ENCODE measurements at regions not wholly inside any gene's neighbourhood (a gene's known extent, or its start where the extent isn't known, plus 50 kb on each side); places are given as distances from the start of the nearest gene placed in this dataset.
"Not testable (repeated sequence)": the region's sequence is repeated elsewhere in the genome, so short reads cannot be mapped to it uniquely, and the experiment has no call there.

DNA sequence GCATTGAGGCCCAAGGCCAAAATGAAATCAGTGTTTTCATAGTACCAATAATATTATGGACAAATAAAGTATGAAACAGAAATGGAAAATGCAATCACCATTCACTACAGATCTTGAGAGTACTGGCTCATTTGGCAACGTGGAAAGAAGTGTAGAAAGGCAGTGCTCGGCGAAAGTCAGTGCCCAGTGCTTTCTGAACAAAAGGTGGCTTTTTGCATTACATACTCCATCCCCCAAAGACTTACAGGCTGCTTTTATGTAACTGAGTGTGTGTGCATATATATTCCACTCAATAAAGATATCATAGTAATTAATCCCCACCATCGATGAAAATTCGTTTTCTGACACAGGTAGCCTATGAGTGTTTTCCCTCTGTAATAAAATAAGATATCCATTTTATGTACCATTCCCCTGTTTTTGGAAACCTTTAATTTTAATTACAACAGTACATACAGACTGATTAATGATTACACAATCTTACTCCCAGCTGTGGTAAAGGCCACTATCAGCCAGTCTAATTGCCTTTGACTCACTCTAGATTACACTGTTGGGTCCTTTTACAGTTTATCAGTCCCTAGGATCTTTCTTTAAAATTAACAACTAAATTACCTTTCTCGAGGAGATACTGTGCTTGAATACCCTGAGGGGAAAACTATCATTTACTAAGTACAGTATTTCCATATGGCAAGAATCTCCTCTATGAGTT, 65.9 kb downstream of the MAD2L1 start:
- Histone ChIP-seq H3K36me3 (no peaks in the 10 kb centered on the region), H3K4me1 (no peaks in the 10 kb centered on the region), H3K27ac (replicated peaks) (no peak overlapping the region), H3K4me3 (no peak overlapping the region), H3K9me3 (replicated peaks) (no peaks in the 10 kb centered on the region), H3K27me3 (ENCODE audit: low read depth) (no peaks in the 10 kb centered on the region)
- DNase-seq = no peak
- TF ChIP-seq, protein P1, sequence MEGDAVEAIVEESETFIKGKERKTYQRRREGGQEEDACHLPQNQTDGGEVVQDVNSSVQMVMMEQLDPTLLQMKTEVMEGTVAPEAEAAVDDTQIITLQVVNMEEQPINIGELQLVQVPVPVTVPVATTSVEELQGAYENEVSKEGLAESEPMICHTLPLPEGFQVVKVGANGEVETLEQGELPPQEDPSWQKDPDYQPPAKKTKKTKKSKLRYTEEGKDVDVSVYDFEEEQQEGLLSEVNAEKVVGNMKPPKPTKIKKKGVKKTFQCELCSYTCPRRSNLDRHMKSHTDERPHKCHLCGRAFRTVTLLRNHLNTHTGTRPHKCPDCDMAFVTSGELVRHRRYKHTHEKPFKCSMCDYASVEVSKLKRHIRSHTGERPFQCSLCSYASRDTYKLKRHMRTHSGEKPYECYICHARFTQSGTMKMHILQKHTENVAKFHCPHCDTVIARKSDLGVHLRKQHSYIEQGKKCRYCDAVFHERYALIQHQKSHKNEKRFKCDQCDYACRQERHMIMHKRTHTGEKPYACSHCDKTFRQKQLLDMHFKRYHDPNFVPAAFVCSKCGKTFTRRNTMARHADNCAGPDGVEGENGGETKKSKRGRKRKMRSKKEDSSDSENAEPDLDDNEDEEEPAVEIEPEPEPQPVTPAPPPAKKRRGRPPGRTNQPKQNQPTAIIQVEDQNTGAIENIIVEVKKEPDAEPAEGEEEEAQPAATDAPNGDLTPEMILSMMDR (IDR thresholded peaks at IDR 0.05; ENCODE audit: borderline replicate concordance) = no peak
- intact Hi-C loops (cut with micrococcal nuclease) = no loop called here

DNA sequence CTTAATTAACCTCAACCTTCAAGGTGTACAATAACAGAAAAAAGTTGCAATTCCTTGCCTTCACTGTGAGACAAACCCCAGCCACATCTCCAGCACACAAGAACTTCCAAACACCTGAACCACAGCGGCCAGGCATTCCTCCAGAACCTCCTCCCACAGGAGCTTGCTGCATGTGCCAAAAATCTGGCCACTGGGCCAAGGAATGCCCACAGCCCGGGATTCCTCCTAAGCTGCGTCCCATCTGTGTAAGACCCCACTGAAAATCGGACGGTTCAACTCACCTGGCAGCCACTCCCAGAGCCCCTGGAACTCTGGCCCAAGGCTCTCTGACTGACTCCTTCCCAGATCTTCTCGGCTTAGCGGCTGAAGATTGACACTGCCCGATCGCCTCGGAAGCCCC, 70.6 kb downstream of the MAD2L1 start:
- H3K36me3 ChIP-seq; H3K9me3 ChIP-seq (replicated peaks); DNase-seq; H3K27ac ChIP-seq (replicated peaks); intact Hi-C loops (cut with micrococcal nuclease); H3K4me1 ChIP-seq; H3K4me3 ChIP-seq; H3K27me3 ChIP-seq (ENCODE audit: low read depth): not testable (repeated sequence)

DNA sequence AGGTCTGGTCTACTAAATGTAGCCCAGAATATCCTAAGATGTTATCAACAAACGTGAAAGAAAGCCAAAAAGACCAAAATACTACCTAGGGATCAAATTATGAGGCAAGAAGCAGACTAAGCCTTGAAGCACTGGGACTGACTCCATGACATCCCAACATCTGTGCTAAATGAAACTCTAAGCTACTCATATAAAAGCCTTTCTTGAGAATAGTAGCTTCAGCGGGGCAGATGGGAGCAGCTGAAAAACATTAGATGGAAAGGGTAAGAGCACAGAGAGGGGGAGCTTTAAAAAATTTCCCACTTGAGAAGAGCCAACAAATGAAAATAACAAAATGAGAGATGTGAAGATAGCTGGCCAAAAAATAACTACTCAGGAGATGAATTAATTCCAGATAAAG, 81.7 kb downstream of the MAD2L1 start:
- DNase-seq = no peak
- intact Hi-C loops (cut with micrococcal nuclease) = no loop called here
- no peaks in the 10 kb centered on the region for H3K36me3 ChIP-seq
- H3K9me3 ChIP-seq (replicated peaks) = no peaks in the 10 kb centered on the region
- no peak overlapping the region for H3K27ac ChIP-seq (replicated peaks)
- no peaks in the 10 kb centered on the region for H3K4me1 ChIP-seq
- H3K4me3 ChIP-seq = no peak overlapping the region
- no peaks in the 10 kb centered on the region for H3K27me3 ChIP-seq (ENCODE audit: low read depth)
- TF ChIP-seq, protein P1 (IDR thresholded peaks at IDR 0.05; ENCODE audit: borderline replicate concordance) = no peak

DNA sequence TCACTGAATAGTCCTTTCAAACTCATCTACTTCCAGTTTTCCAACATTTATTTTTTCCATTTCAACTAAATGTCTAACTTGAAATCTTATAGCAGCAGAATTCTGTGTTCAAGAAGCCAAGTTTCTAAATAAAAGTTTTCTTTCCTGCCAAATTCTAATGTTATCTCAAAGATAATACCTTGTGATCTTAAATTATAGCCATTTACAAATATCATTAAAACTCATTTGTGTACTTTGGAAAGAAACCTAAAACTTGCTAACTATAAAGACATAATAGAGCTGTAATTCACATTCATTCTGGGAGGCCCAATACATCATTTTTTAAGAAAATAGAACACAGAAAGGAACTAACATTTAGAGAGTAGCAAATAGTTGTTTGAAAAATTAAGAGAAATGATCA, 83.9 kb downstream of the MAD2L1 start:
- Histone ChIP-seq H3K4me3 (no peak overlapping the region), H3K27ac (replicated peaks) (no peak overlapping the region)

DNA sequence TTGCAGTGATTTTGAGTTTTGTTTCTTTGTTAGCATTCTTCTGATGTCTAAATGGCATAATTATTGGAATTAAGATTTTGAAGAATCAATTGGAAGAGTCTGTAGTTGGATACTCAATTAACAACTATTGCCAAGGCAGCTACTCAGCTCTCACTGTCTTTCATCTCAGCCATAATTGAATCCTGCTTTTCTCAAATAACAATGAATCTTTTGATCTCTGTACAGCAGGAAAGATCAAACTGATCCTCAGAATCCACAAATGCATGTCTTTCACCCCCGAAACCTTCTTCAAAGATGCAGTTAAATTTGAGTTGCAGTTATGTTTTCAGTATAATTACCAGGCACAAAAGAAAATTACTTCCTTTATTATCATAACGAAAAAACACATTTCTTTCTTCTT, 86.2 kb downstream of the MAD2L1 start:
- TF ChIP-seq, protein P1 (IDR thresholded peaks at IDR 0.05; ENCODE audit: borderline replicate concordance) = no peak
- no peaks in the 10 kb centered on the region for H3K27me3 ChIP-seq (ENCODE audit: low read depth)
- no peaks in the 10 kb centered on the region for H3K9me3 ChIP-seq (replicated peaks)
- no peaks in the 10 kb centered on the region for H3K36me3 ChIP-seq
- no peak for DNase-seq
- intact Hi-C loops (cut with micrococcal nuclease) = no loop called here
- no peak overlapping the region for H3K4me3 ChIP-seq
- H3K4me1 ChIP-seq = no peaks in the 10 kb centered on the region
- H3K27ac ChIP-seq (replicated peaks) = no peak overlapping the region

More for the DNA sequence above, 83.9 kb downstream of the MAD2L1 start:
- H3K27me3 ChIP-seq (ENCODE audit: low read depth) = no peaks in the 10 kb centered on the region
- intact Hi-C loops (cut with micrococcal nuclease) = no loop called here
- no peaks in the 10 kb centered on the region for H3K4me1 ChIP-seq
- no peaks in the 10 kb centered on the region for H3K9me3 ChIP-seq (replicated peaks)
- TF ChIP-seq, protein P1 (IDR thresholded peaks at IDR 0.05; ENCODE audit: borderline replicate concordance) = no peak
- no peaks in the 10 kb centered on the region for H3K36me3 ChIP-seq
- no peak for DNase-seq

DNA sequence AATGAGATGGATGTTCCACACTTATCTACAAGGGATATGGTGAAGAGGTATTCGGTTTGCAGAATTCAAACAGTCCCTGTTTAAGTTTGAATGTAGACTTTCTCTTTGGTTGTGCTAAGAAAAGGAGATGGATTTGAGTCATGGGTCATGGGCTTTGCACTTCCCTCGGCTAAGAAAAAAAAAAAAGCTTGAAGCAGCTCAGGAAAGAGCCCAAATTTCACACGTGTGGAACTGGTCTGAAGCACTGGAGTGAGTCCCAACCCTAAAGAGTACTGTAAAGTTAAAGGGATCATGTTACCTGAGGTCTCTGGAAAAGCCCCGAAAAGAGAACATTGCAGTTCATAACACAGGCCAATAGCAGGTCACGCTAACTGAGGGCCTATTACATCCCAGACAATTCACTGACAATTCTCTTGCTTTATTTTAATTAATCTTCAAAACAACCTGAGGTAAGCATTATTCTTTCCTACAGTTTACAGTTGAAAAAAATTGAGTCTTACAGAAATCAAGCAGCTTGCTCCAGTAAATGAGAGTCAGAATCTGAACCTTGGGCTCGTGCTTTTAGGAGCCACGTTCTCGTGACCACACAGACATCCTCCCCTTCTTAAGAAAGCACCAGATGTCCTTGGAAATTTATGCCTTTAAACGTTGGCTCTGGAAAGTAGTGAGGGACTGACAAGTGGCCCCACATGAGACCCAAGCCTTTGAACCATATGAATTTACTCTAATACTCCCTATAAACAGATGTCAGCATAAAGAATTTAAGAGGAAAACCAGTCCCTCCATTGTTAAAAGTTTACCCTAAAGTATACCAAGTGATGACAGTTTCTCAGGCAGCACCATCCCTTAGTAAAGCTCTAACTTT, 89.3 kb downstream of the MAD2L1 start:
- H3K9me3 ChIP-seq (replicated peaks) = no peaks in the 10 kb centered on the region
- H3K27ac ChIP-seq (replicated peaks) = no peak overlapping the region
- no peaks in the 10 kb centered on the region for H3K27me3 ChIP-seq (ENCODE audit: low read depth)
- no peaks in the 10 kb centered on the region for H3K4me1 ChIP-seq
- intact Hi-C loops (cut with micrococcal nuclease) = no loop called here
- no peak for DNase-seq
- H3K4me3 ChIP-seq = no peak overlapping the region
- H3K36me3 ChIP-seq = no peaks in the 10 kb centered on the region
- TF ChIP-seq, protein P1 (IDR thresholded peaks at IDR 0.05; ENCODE audit: borderline replicate concordance) = no peak
